Calu3 (cell line): ENCODE measurements at regions not wholly inside any gene's neighbourhood (a gene's known extent, or its start where the extent isn't known, plus 50 kb on each side); places are given as distances from the start of the nearest gene placed in this dataset.

Source experiments
- BruUV-seq: library from RNA; stranded (reverse); fragments of 400-500 nt; replicated peaks from 2 replicates; lab custom pipeline; 2021; lab: Mats Ljungman, UMichigan
- CTCF ChIA-PET: fragments of 300-600 bp; sonication (Branson Sonifier 250); formaldehyde crosslinking; loops from one replicate; lab custom pipeline; 2022; ENCODE audit warnings: antibody characterized with exemption; lab: Charles Lee
- DNase-seq: peaks from one replicate; pipeline ENCODE4 v3.0.0; 2022
- H3K27ac Mint-ChIP-seq: one replicate; pipeline ENCODE4 v1.8.0; 2022; ENCODE audit warnings: mixed read lengths; ENCODE audit not compliant: unreplicated experiment
- H3K27me3 Mint-ChIP-seq: one replicate; pipeline ENCODE4 v1.8.0; 2022; ENCODE audit warnings: mixed read lengths; ENCODE audit not compliant: unreplicated experiment
- H3K36me3 Mint-ChIP-seq: one replicate; pipeline ENCODE4 v1.8.0; 2022; ENCODE audit warnings: mild to moderate bottlenecking, moderate library complexity, mixed read lengths; ENCODE audit not compliant: insufficient read depth, unreplicated experiment
- H3K4me1 Mint-ChIP-seq: one replicate; pipeline ENCODE4 v1.8.0; 2022; ENCODE audit warnings: mild to moderate bottlenecking, low read depth, mixed read lengths; ENCODE audit not compliant: unreplicated experiment
- H3K4me3 Mint-ChIP-seq: one replicate; pipeline ENCODE4 v1.8.0; 2022; ENCODE audit warnings: mild to moderate bottlenecking, low read depth, moderate library complexity, mixed read lengths; ENCODE audit not compliant: unreplicated experiment
- H3K9me3 Mint-ChIP-seq: one replicate; pipeline ENCODE4 v1.8.0; 2022; ENCODE audit warnings: low read depth, mixed read lengths; ENCODE audit not compliant: unreplicated experiment
- CTCF ChIP-seq: fragments of 200-600 bp; IDR thresholded peaks from one replicate; pipeline ENCODE4 v1.8.0; 2022; ENCODE audit warnings: antibody characterized with exemption; ENCODE audit not compliant: unreplicated experiment
- intact Hi-C: fragments of 100-400 bp; cut with micrococcal nuclease; formaldehyde crosslinking; loops from one replicate; pipeline ENCODE4 v1.10.0; 2022; ENCODE audit not compliant: unreplicated experiment

GRCh38 chr4:178453057-178453456, 1010.8 kb upstream of the AGA start:
- Mint-ChIP-seq H3K27me3 (no peaks in the 10 kb centered on the region), H3K4me3 (no peak overlapping the region), H3K36me3 (no peaks in the 10 kb centered on the region), H3K27ac (no peak overlapping the region), H3K4me1 (no peaks in the 10 kb centered on the region), H3K9me3 (peaks cover 3% of the 10 kb centered on the region)
- BruUV-seq = no TSS peak
- no peak for TF ChIP-seq CTCF
- CTCF ChIA-PET = no interaction called here
- intact Hi-C loops = no loop called here
- DNase-seq = no peak

- no peaks in the 10 kb centered on the region for H3K4me1 Mint-ChIP-seq
Observed at GRCh38 chr4:178457286-178457685, 1015.0 kb upstream of the AGA start.

GRCh38 chr4:178462710-178463109, 1020.5 kb upstream of the AGA start:
- Mint-ChIP-seq H3K4me1 (no peaks in the 10 kb centered on the region), H3K36me3 (no peaks in the 10 kb centered on the region), H3K27me3 (no peaks in the 10 kb centered on the region), H3K4me3 (no peak overlapping the region), H3K27ac (no peak overlapping the region), H3K9me3 (peaks cover 2% of the 10 kb centered on the region)
- no TSS peak for BruUV-seq
- CTCF ChIA-PET = no interaction called here
- no peak for TF ChIP-seq CTCF
- intact Hi-C loops = no loop called here
- no peak for DNase-seq

More at GRCh38 chr4:178457286-178457685, 1015.0 kb upstream of the AGA start:
- no peaks in the 10 kb centered on the region for H3K27me3 Mint-ChIP-seq
- CTCF ChIA-PET = no interaction called here
- no peaks in the 10 kb centered on the region for H3K36me3 Mint-ChIP-seq
- BruUV-seq = no TSS peak
- H3K9me3 Mint-ChIP-seq = peaks cover 2% of the 10 kb centered on the region
- H3K4me3 Mint-ChIP-seq = no peak overlapping the region
- intact Hi-C loops = no loop called here
- DNase-seq = no peak
- H3K27ac Mint-ChIP-seq = no peak overlapping the region
- no peak for TF ChIP-seq CTCF

- H3K27me3 Mint-ChIP-seq = no peaks in the 10 kb centered on the region
- no peak for DNase-seq
- BruUV-seq = no TSS peak
- H3K9me3 Mint-ChIP-seq = no peaks in the 10 kb centered on the region
- TF ChIP-seq CTCF = no peak
- CTCF ChIA-PET = no interaction called here
- H3K27ac Mint-ChIP-seq = no peak overlapping the region
- intact Hi-C loops = no loop called here
- no peaks in the 10 kb centered on the region for H3K36me3 Mint-ChIP-seq
- no peak overlapping the region for H3K4me3 Mint-ChIP-seq
- H3K4me1 Mint-ChIP-seq = no peaks in the 10 kb centered on the region
Observed at GRCh38 chr4:178463747-178464146, 1021.5 kb upstream of the AGA start.
